ENCODE measurements at regions not wholly inside any gene's neighbourhood (a gene's known extent, or its start where the extent isn't known, plus 50 kb on each side); places are given as distances from the start of the nearest gene placed in this dataset.

DNA sequence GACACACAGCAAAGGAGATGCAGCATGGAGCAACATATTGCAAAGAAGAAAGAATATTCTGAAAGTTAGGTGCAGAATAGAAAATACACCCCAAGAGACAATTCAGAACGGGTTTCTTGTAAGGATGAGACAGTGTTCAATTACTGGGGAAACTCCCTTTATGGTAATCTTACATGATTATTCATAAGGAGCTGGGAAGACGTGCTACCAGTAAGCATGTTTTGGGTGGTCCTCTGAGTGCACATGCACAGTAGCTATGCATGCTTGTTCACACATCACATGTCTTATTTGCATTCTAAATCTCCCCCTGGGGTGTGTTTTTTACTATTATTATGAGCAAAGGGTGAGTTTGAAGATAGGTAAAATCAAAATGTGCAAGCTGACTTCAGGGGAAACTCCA lies 1448.8 kb downstream of the TECRL start:
- no peak for DNase-seq (ENCODE audit: low read depth)
- no peak overlapping the region for H3K4me3 ChIP-seq (ENCODE audit: low read depth, low read length)
- TF ChIP-seq, protein P1, sequence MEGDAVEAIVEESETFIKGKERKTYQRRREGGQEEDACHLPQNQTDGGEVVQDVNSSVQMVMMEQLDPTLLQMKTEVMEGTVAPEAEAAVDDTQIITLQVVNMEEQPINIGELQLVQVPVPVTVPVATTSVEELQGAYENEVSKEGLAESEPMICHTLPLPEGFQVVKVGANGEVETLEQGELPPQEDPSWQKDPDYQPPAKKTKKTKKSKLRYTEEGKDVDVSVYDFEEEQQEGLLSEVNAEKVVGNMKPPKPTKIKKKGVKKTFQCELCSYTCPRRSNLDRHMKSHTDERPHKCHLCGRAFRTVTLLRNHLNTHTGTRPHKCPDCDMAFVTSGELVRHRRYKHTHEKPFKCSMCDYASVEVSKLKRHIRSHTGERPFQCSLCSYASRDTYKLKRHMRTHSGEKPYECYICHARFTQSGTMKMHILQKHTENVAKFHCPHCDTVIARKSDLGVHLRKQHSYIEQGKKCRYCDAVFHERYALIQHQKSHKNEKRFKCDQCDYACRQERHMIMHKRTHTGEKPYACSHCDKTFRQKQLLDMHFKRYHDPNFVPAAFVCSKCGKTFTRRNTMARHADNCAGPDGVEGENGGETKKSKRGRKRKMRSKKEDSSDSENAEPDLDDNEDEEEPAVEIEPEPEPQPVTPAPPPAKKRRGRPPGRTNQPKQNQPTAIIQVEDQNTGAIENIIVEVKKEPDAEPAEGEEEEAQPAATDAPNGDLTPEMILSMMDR (IDR thresholded peaks at IDR 0.05; ENCODE audit: insufficient read depth, low read depth, low read length): no peak

GRCh38 chr4:62953752-62954151 lies 1455.5 kb downstream of the TECRL start:
- TF ChIP-seq, protein P1 (IDR thresholded peaks at IDR 0.05; ENCODE audit: insufficient read depth, low read depth, low read length): no peak
- no peak for DNase-seq (ENCODE audit: low read depth)
- H3K4me3 ChIP-seq (ENCODE audit: low read depth, low read length): no peak overlapping the region

GRCh38 chr4:62952366-62952765 lies 1456.9 kb downstream of the TECRL start:
- TF ChIP-seq, protein P1 (IDR thresholded peaks at IDR 0.05; ENCODE audit: insufficient read depth, low read depth, low read length): no peak
- DNase-seq (ENCODE audit: low read depth): no peak
- H3K4me3 ChIP-seq (ENCODE audit: low read depth, low read length): no peak overlapping the region

GRCh38 chr4:62948108-62948507 lies 1461.1 kb downstream of the TECRL start:
- DNase-seq (ENCODE audit: low read depth): no peak

DNA sequence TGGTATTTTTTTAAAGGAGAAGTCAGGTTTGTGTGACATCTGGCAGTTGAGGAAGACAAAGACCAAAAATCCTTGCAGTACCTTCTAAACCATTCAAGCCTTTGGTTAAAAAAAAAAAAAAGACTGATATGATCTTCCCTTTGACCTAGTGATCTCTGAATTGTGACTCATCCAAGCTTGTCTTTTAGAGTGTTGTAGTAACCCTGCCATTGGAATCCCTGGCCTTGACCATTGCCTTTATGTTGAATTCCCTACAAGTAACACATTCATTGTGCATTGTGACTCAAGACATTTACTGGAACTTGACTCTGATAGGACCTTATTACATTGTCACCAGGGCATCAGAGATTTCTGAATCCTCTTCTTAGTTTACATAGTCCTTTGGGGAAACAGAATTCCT lies 1469.0 kb downstream of the TECRL start:
- no peak for DNase-seq (ENCODE audit: low read depth)
- H3K4me3 ChIP-seq (ENCODE audit: low read depth, low read length): no peak overlapping the region
- TF ChIP-seq, protein P1 (IDR thresholded peaks at IDR 0.05; ENCODE audit: insufficient read depth, low read depth, low read length): no peak

More at GRCh38 chr4:62948108-62948507, 1461.1 kb downstream of the TECRL start:
- no peak overlapping the region for H3K4me3 ChIP-seq (ENCODE audit: low read depth, low read length)
- TF ChIP-seq, protein P1 (IDR thresholded peaks at IDR 0.05; ENCODE audit: insufficient read depth, low read depth, low read length): no peak

GRCh38 chr4:62930884-62931283 lies 1478.4 kb downstream of the TECRL start:
- no peak for DNase-seq (ENCODE audit: low read depth)
- H3K4me3 ChIP-seq (ENCODE audit: low read depth, low read length): no peak overlapping the region
- TF ChIP-seq, protein P1 (IDR thresholded peaks at IDR 0.05; ENCODE audit: insufficient read depth, low read depth, low read length): no peak

DNA sequence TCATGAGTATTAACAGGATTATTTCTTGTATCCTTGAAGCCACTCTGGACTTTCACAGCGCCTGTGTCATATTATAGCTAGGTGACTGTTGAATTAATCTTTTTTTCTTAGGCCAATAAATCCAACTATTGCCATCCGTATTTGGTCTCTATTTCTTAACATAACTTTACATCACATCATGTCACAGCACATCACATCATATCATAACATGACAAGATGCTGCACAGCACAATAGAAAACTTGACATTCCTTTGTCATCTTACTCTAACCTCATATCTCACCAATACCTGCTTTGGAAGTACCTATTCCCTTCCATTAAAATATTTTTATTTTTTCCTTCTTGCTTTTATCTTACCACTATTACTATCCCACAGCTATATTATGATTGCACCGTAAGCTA lies 1480.8 kb downstream of the TECRL start:
- DNase-seq (ENCODE audit: low read depth): no peak
- no peak overlapping the region for H3K4me3 ChIP-seq (ENCODE audit: low read depth, low read length)
- TF ChIP-seq, protein P1 (IDR thresholded peaks at IDR 0.05; ENCODE audit: insufficient read depth, low read depth, low read length): no peak
